ENCODE measurements at regions not wholly inside any gene's neighbourhood (a gene's known extent, or its start where the extent isn't known, plus 50 kb on each side); places are given as distances from the start of the nearest gene placed in this dataset.

DNA sequence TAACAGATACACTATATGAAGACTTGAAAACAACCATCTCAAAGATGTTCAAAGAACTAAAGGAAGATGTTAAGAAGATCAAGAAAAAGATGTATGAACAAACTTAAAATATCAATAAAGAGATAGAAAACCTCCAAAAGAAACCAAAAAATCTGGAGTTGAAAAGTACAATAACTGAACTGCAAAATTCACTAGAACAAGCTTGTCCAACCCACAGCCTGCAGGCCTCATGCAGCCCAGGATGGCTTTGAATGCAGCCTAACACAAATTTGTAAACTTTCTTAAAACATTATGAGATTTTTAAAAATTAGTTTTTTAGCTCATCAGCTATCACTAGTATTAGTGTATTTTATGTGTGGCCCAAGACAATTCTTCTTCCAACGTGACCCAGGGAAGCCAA lies 77.0 kb upstream of the DCTD start:
- H3K9ac ChIP-seq (ENCODE audit: low read length), result no peak overlapping the region
- no peak for ATAC-seq
- H2AFZ ChIP-seq (ENCODE audit: low read depth, low read length, poor library complexity, severe bottlenecking), result no peak overlapping the region
- ChIA-PET POLR2A (no interaction called here), CTCF (no interaction called here), RAD21 (ENCODE audit: low non-redundant PET in 1 of 2, low total read pairs in 2 of 2, uncharacterized antibody in 2 of 2, unreplicated experiment in 2 of 2) (no interaction called here)
- H3K4me3 ChIP-seq (replicated peaks in 1 of 2; ENCODE audit: low read depth in 1 of 2, low read length in 2 of 2), result no peak overlapping the region
- H4K20me1 ChIP-seq (ENCODE audit: insufficient read depth), result no peaks in the 10 kb centered on the region
- no peaks in the 10 kb centered on the region for H3K79me2 ChIP-seq (ENCODE audit: insufficient read depth, low read length)
- H3K9me3 ChIP-seq (ENCODE audit: control insufficient read depth in 1 of 2, insufficient read depth in 1 of 2, low read depth in 1 of 2, low read length in 2 of 2), result no peaks in the 10 kb centered on the region
- intact Hi-C loops (cut with micrococcal nuclease), result no loop called here
- TF ChIP-seq SP1 (IDR thresholded peaks at IDR 0.05; ENCODE audit: low read depth), result no peak
- H3K27me3 ChIP-seq (ENCODE audit: insufficient read depth, low read length), result no peaks in the 10 kb centered on the region
- H3K9me2 ChIP-seq (ENCODE audit: insufficient read depth), result no peaks in the 10 kb centered on the region
- no peaks in the 10 kb centered on the region for H3K4me1 ChIP-seq (ENCODE audit: control insufficient read depth in 1 of 2, insufficient read depth in 2 of 2, low read length in 2 of 2)
- BruUV-seq (replicated peaks), result no TSS peak
- no peak overlapping the region for H3K27ac ChIP-seq (ENCODE audit: low read depth, low read length)
- no peak overlapping the region for H3K4me2 ChIP-seq (ENCODE audit: low read length)
- no peak for DNase-seq (ENCODE audit: low read depth, low spot score)
- H3K36me3 ChIP-seq (ENCODE audit: control insufficient read depth in 1 of 2, insufficient read depth in 2 of 2, low read length in 2 of 2), result no peaks in the 10 kb centered on the region

DNA sequence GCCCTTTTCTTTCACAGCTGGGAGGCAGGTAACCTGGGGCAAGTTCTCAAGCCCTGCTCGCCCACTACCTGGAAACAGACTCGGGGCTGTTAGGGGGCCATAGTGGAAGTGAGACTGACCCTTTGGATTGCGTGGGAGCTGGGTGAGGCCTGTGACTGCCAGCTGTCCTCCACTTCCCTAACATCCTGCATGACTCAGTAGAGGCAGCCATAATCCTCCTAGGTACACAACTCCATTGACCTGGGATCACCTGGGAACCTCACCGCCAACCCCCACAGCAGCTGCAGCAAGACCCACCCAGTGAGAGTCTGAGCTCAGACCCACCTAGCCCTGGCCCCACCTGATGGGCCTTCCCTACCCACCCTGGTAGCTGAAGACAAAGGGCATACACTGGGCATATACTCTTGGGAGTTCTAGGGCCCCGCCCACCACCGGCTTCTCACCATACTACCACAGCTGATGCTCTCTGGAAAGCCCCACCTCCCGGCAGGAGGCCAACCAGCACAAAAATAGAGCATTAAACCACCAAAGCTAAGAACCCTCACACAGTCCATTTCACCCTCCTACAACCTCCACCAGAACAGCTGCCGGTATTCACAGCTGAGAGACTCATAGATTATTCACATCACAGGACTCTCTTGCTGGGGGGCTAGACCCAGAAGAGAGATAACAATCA lies 61.1 kb upstream of the DCTD start:
- ChIA-PET CTCF (no interaction called here), RAD21 (ENCODE audit: low non-redundant PET in 1 of 2, low total read pairs in 2 of 2, uncharacterized antibody in 2 of 2, unreplicated experiment in 2 of 2) (no interaction called here)
- no peak overlapping the region for H2AFZ ChIP-seq (ENCODE audit: low read depth, low read length, poor library complexity, severe bottlenecking)

More for the DNA sequence above, 61.1 kb upstream of the DCTD start:
- intact Hi-C loops (cut with micrococcal nuclease), result no loop called here
- H3K9ac ChIP-seq (ENCODE audit: low read length), result no peak overlapping the region
- POLR2A ChIA-PET, result no interaction called here
- no peak overlapping the region for H3K4me2 ChIP-seq (ENCODE audit: low read length)
- peaks cover 0 to 23% of the 10 kb centered on the region in 2 experiments; a peak in 2 of 4 replicates for H3K4me1 ChIP-seq (ENCODE audit: control insufficient read depth in 1 of 2, insufficient read depth in 2 of 2, low read length in 2 of 2)
- H3K9me3 ChIP-seq (ENCODE audit: control insufficient read depth in 1 of 2, insufficient read depth in 1 of 2, low read depth in 1 of 2, low read length in 2 of 2), result no peaks in the 10 kb centered on the region
- TF ChIP-seq, protein P1, sequence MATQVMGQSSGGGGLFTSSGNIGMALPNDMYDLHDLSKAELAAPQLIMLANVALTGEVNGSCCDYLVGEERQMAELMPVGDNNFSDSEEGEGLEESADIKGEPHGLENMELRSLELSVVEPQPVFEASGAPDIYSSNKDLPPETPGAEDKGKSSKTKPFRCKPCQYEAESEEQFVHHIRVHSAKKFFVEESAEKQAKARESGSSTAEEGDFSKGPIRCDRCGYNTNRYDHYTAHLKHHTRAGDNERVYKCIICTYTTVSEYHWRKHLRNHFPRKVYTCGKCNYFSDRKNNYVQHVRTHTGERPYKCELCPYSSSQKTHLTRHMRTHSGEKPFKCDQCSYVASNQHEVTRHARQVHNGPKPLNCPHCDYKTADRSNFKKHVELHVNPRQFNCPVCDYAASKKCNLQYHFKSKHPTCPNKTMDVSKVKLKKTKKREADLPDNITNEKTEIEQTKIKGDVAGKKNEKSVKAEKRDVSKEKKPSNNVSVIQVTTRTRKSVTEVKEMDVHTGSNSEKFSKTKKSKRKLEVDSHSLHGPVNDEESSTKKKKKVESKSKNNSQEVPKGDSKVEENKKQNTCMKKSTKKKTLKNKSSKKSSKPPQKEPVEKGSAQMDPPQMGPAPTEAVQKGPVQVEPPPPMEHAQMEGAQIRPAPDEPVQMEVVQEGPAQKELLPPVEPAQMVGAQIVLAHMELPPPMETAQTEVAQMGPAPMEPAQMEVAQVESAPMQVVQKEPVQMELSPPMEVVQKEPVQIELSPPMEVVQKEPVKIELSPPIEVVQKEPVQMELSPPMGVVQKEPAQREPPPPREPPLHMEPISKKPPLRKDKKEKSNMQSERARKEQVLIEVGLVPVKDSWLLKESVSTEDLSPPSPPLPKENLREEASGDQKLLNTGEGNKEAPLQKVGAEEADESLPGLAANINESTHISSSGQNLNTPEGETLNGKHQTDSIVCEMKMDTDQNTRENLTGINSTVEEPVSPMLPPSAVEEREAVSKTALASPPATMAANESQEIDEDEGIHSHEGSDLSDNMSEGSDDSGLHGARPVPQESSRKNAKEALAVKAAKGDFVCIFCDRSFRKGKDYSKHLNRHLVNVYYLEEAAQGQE (IDR thresholded peaks at IDR 0.05; ENCODE audit: low read depth), result no peak
- no peak overlapping the region for H3K4me3 ChIP-seq (replicated peaks in 1 of 2; ENCODE audit: low read depth in 1 of 2, low read length in 2 of 2)
- no peak overlapping the region for H3K27ac ChIP-seq (ENCODE audit: low read depth, low read length)
- no peak for ATAC-seq
- no peaks in the 10 kb centered on the region for H3K9me2 ChIP-seq (ENCODE audit: insufficient read depth)
- no TSS peak for BruUV-seq (replicated peaks)
- H3K27me3 ChIP-seq (ENCODE audit: insufficient read depth, low read length), result no peaks in the 10 kb centered on the region
- DNase-seq (ENCODE audit: low read depth, low spot score), result no peak
- H3K36me3 ChIP-seq (ENCODE audit: control insufficient read depth in 1 of 2, insufficient read depth in 2 of 2, low read length in 2 of 2), result no peaks in the 10 kb centered on the region
- no peaks in the 10 kb centered on the region for H3K79me2 ChIP-seq (ENCODE audit: insufficient read depth, low read length)
- H4K20me1 ChIP-seq (ENCODE audit: insufficient read depth), result no peaks in the 10 kb centered on the region
